Astrocyte (in vitro differentiated cells and primary cell): ENCODE measurements at regions not wholly inside any gene's neighbourhood (a gene's known extent, or its start where the extent isn't known, plus 50 kb on each side); places are given as distances from the start of the nearest gene placed in this dataset.

Experiments
- DNase-seq: peaks from one replicate; pipeline ENCODE4 v3.0.0-alpha.2; 2010; ENCODE audit warnings: low read depth
- FAIRE-seq: peaks from 2 replicates; lab custom pipeline; 2011; peaks lifted over from hg19 to GRCh38; lab: Jason Lieb, UNC
- H2AFZ ChIP-seq: 2 replicates; pipeline ENCODE4 v1.6.0; 2012; ENCODE audit warnings: low read depth, low read length, inconsistent platforms
- H3K27ac ChIP-seq: 2 replicates; pipeline ENCODE4 v1.5.1; 2011; ENCODE audit warnings: low read depth, low read length, inconsistent platforms
- H3K27me3 ChIP-seq: 2 replicates; pipeline ENCODE4 v1.6.0; 2011; ENCODE audit warnings: low read length, inconsistent platforms; ENCODE audit not compliant: insufficient read depth
- H3K36me3 ChIP-seq: 2 replicates; pipeline ENCODE4 v1.5.1; 2011; ENCODE audit warnings: low read length, inconsistent platforms; ENCODE audit not compliant: insufficient read depth
- H3K4me1 ChIP-seq: 2 replicates; pipeline ENCODE4 v1.5.1; 2011; ENCODE audit warnings: low read length, inconsistent platforms; ENCODE audit not compliant: insufficient read depth
- H3K4me2 ChIP-seq: 2 replicates; pipeline ENCODE4 v1.6.0; 2012; ENCODE audit warnings: low read length, inconsistent platforms
- H3K4me3 ChIP-seq: 2 replicates; pipeline ENCODE4 v1.5.1; 2011; ENCODE audit warnings: low read depth, mild to moderate bottlenecking, low read length, inconsistent platforms; ENCODE audit not compliant: insufficient read depth
- H3K79me2 ChIP-seq: 2 replicates; pipeline ENCODE4 v1.6.0; 2012; ENCODE audit warnings: mild to moderate bottlenecking, low read length, inconsistent platforms; ENCODE audit not compliant: insufficient read depth
- H3K9ac ChIP-seq: 2 replicates; pipeline ENCODE4 v1.6.0; 2012; ENCODE audit warnings: mild to moderate bottlenecking, low read length, inconsistent platforms
- H3K9me3 ChIP-seq: 2 replicates; pipeline ENCODE4 v1.5.1; 2012; ENCODE audit warnings: low read depth, mild to moderate bottlenecking, low read length, inconsistent platforms; ENCODE audit not compliant: insufficient read depth
- H4K20me1 ChIP-seq: 2 replicates; pipeline ENCODE4 v1.6.0; 2012; ENCODE audit warnings: low read length, inconsistent platforms; ENCODE audit not compliant: insufficient read depth
- H3K27ac Mint-ChIP-seq: one replicate; pipeline ENCODE4 v1.8.0; 2021; ENCODE audit warnings: mild to moderate bottlenecking, mixed read lengths; ENCODE audit not compliant: unreplicated experiment
- H3K27me3 Mint-ChIP-seq: one replicate; pipeline ENCODE4 v1.8.0; 2021; ENCODE audit warnings: low read depth, mixed read lengths; ENCODE audit not compliant: unreplicated experiment
- H3K36me3 Mint-ChIP-seq: one replicate; pipeline ENCODE4 v1.8.0; 2021; ENCODE audit warnings: low read depth, mixed read lengths; ENCODE audit not compliant: unreplicated experiment
- H3K4me1 Mint-ChIP-seq: one replicate; pipeline ENCODE4 v1.8.0; 2021; ENCODE audit warnings: low read depth, mixed read lengths; ENCODE audit not compliant: unreplicated experiment
- H3K4me3 Mint-ChIP-seq: one replicate; pipeline ENCODE4 v1.8.0; 2021; ENCODE audit warnings: mild to moderate bottlenecking, moderate library complexity, mixed read lengths; ENCODE audit not compliant: unreplicated experiment
- H3K9me3 Mint-ChIP-seq: one replicate; pipeline ENCODE4 v1.8.0; 2021; ENCODE audit warnings: mild to moderate bottlenecking, mixed read lengths; ENCODE audit not compliant: unreplicated experiment
- EZH2 ChIP-seq: IDR thresholded peaks from 2 replicates; pipeline ENCODE4 v1.6.1; 2012; ENCODE audit warnings: mild to moderate bottlenecking, low read length, inconsistent platforms; ENCODE audit not compliant: insufficient read depth
- TF ChIP-seq, protein P1 (sequence below): IDR thresholded peaks from 2 replicates; pipeline ENCODE4 v1.5.1; 2011; ENCODE audit warnings: low read depth, mild to moderate bottlenecking, inconsistent platforms, low read length, moderate library complexity; ENCODE audit not compliant: insufficient read depth

- no peaks in the 10 kb centered on the region for H3K79me2 ChIP-seq
- Mint-ChIP-seq H3K36me3 (peaks cover 4% of the 10 kb centered on the region), H3K9me3 (peaks cover 9% of the 10 kb centered on the region), H3K4me1 (peaks cover 9% of the 10 kb centered on the region), H3K27ac (no peak overlapping the region), H3K27me3 (no peaks in the 10 kb centered on the region), H3K4me3 (no peak overlapping the region)
- no peak for DNase-seq
- H3K4me2 ChIP-seq = no peak overlapping the region
- no peak for FAIRE-seq
- TF ChIP-seq, protein P1, sequence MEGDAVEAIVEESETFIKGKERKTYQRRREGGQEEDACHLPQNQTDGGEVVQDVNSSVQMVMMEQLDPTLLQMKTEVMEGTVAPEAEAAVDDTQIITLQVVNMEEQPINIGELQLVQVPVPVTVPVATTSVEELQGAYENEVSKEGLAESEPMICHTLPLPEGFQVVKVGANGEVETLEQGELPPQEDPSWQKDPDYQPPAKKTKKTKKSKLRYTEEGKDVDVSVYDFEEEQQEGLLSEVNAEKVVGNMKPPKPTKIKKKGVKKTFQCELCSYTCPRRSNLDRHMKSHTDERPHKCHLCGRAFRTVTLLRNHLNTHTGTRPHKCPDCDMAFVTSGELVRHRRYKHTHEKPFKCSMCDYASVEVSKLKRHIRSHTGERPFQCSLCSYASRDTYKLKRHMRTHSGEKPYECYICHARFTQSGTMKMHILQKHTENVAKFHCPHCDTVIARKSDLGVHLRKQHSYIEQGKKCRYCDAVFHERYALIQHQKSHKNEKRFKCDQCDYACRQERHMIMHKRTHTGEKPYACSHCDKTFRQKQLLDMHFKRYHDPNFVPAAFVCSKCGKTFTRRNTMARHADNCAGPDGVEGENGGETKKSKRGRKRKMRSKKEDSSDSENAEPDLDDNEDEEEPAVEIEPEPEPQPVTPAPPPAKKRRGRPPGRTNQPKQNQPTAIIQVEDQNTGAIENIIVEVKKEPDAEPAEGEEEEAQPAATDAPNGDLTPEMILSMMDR = no peak
- no peak overlapping the region for H2AFZ ChIP-seq
- no peaks in the 10 kb centered on the region for H4K20me1 ChIP-seq
- H3K4me1 ChIP-seq = peaks cover 11% of the 10 kb centered on the region
- no peaks in the 10 kb centered on the region for H3K27me3 ChIP-seq
- no peaks in the 10 kb centered on the region for H3K36me3 ChIP-seq
- H3K27ac ChIP-seq = no peak overlapping the region
- no peak overlapping the region for H3K4me3 ChIP-seq
- H3K9ac ChIP-seq = no peak overlapping the region
- peaks cover 3% of the 10 kb centered on the region for H3K9me3 ChIP-seq
Observed at GRCh38 chr12:115401761-115402160, 717.8 kb upstream of the TBX3 start.

DNA sequence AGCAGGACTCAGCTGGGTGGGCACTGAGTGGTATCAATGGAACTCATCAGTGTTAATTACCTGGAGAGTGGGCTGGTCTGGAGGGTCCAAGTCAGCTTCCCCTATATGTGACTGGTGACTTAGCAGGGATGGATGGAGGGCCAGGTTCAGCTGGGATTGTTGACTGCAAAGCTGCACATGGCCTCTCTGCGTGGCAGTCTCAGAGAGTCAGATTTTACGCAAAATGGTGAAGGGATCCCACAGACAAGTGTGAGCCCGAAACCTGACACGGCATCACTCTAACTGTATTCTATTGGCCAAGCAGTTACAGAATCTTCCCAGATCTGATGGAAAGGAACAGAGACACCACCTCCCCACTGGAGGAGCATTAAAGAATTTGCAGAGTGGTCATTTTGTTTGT is 716.0 kb upstream of the TBX3 start:
- Histone ChIP-seq H3K27ac (no peak overlapping the region), H3K4me2 (no peak overlapping the region), H3K4me1 (peaks cover 7% of the 10 kb centered on the region), H3K9me3 (peaks cover 7% of the 10 kb centered on the region), H3K4me3 (no peak overlapping the region), H2AFZ (no peak overlapping the region), H3K9ac (no peak overlapping the region), H3K79me2 (no peaks in the 10 kb centered on the region), H4K20me1 (no peaks in the 10 kb centered on the region), H3K36me3 (no peaks in the 10 kb centered on the region), H3K27me3 (no peaks in the 10 kb centered on the region)
- FAIRE-seq (no peak), DNase-seq (no peak)
- H3K27me3 Mint-ChIP-seq = no peaks in the 10 kb centered on the region
- H3K9me3 Mint-ChIP-seq = peaks cover 14% of the 10 kb centered on the region
- H3K4me3 Mint-ChIP-seq = no peak overlapping the region
- no peak for TF ChIP-seq EZH2
- TF ChIP-seq, protein P1 = no peak
- peaks cover 4% of the 10 kb centered on the region for H3K36me3 Mint-ChIP-seq
- peaks cover 3% of the 10 kb centered on the region for H3K4me1 Mint-ChIP-seq
- no peak overlapping the region for H3K27ac Mint-ChIP-seq

DNA sequence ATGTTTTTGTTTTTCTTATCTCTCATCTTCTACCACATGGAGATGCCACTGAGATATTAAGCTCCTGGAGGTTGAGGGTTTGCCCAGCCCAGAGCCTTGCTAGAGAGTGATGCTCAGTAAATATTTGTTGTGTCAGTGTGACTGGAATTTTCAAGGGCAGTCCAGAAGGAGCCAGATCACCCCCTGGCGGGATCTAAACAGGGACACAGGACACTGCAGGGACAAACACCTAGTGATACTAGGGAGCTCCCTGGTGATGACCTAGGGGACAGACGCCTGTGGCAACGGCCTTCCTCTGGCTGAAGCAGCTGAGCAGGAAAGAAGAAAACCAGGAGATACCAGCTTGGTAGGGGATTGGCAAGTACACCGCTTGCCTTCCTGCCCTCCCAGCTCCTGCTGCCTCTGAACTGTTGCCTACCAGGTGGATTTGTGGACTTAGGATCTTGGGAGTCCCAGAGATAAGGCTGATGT is 714.4 kb upstream of the TBX3 start:
- H3K9ac ChIP-seq = no peak overlapping the region
- peaks cover 7% of the 10 kb centered on the region for H3K9me3 ChIP-seq
- no peaks in the 10 kb centered on the region for H3K4me1 Mint-ChIP-seq
- no peaks in the 10 kb centered on the region for H3K27me3 ChIP-seq
- H3K9me3 Mint-ChIP-seq = peaks cover 14% of the 10 kb centered on the region
- no peaks in the 10 kb centered on the region for H3K79me2 ChIP-seq
- DNase-seq (no peak), FAIRE-seq (no peak)
- no peak overlapping the region for H3K27ac ChIP-seq
- H3K4me2 ChIP-seq = no peak overlapping the region
- H3K36me3 Mint-ChIP-seq = peaks cover 4% of the 10 kb centered on the region
- no peaks in the 10 kb centered on the region for H4K20me1 ChIP-seq
- H3K4me3 Mint-ChIP-seq = no peak overlapping the region
- no peak overlapping the region for H3K4me3 ChIP-seq
- no peak overlapping the region for H2AFZ ChIP-seq
- TF ChIP-seq EZH2 = no peak
- TF ChIP-seq, protein P1 = no peak
- no peak overlapping the region for H3K27ac Mint-ChIP-seq
- H3K36me3 ChIP-seq = no peaks in the 10 kb centered on the region
- peaks cover 1% of the 10 kb centered on the region for H3K27me3 Mint-ChIP-seq
- peaks cover 4% of the 10 kb centered on the region for H3K4me1 ChIP-seq
